ENCODE measurements at regions not wholly inside any gene's neighbourhood (a gene's known extent, or its start where the extent isn't known, plus 50 kb on each side); places are given as distances from the start of the nearest gene placed in this dataset.

GRCh38 chr9:27638716-27639115, 65.4 kb upstream of the C9orf72 start:
- no peaks in the 10 kb centered on the region for H3K36me3 ChIP-seq (ENCODE audit: control insufficient read depth in 1 of 2, insufficient read depth in 2 of 2, low read length in 2 of 2)
- no peaks in the 10 kb centered on the region for H3K9me3 ChIP-seq (ENCODE audit: control insufficient read depth in 1 of 2, insufficient read depth in 1 of 2, low read depth in 1 of 2, low read length in 2 of 2)
- intact Hi-C loops (cut with micrococcal nuclease): no loop called here
- TF ChIP-seq YY1 (IDR thresholded peaks at IDR 0.05; ENCODE audit: extremely low read depth, insufficient replicate concordance, low read depth, low read length) (no peak), EGR1 (IDR thresholded peaks at IDR 0.05; ENCODE audit: low read depth) (no peak), RAD21 (IDR thresholded peaks at IDR 0.05; ENCODE audit: low read depth) (no peak), TCF7L2 (IDR thresholded peaks at IDR 0.05; ENCODE audit: borderline replicate concordance, extremely low read depth, insufficient read depth, insufficient read length) (no peak), ZNF274 (IDR thresholded peaks at IDR 0.05; ENCODE audit: low read depth, low read length) (no peak)
- H3K4me3 ChIP-seq (replicated peaks in 1 of 2; ENCODE audit: low read depth in 1 of 2, low read length in 2 of 2): no peak overlapping the region
- no peaks in the 10 kb centered on the region for H4K20me1 ChIP-seq (ENCODE audit: insufficient read depth)
- H3K79me2 ChIP-seq (ENCODE audit: insufficient read depth, low read length): no peaks in the 10 kb centered on the region
- RAD21 ChIA-PET (ENCODE audit: low non-redundant PET in 1 of 2, low total read pairs in 2 of 2, uncharacterized antibody in 2 of 2, unreplicated experiment in 2 of 2): no interaction called here
- POLR2A ChIA-PET: no interaction called here
- no peaks in the 10 kb centered on the region for H3K9me2 ChIP-seq (ENCODE audit: insufficient read depth)
- CTCF ChIA-PET: no interaction called here
- ATAC-seq (no peak), DNase-seq (ENCODE audit: low read depth, low spot score) (no peak)
- no TSS peak for BruUV-seq (replicated peaks)
- peaks cover 3% of the 10 kb centered on the region; the same call in 1 of the 2 replicates for H3K27me3 ChIP-seq (ENCODE audit: insufficient read depth, low read length)
- H3K4me2 ChIP-seq (ENCODE audit: low read length): no peak overlapping the region
- H3K4me1 ChIP-seq (ENCODE audit: control insufficient read depth in 1 of 2, insufficient read depth in 2 of 2, low read length in 2 of 2): no peaks in the 10 kb centered on the region
- no peak overlapping the region for H2AFZ ChIP-seq (ENCODE audit: low read depth, low read length, poor library complexity, severe bottlenecking)
- no peak overlapping the region for H3K27ac ChIP-seq (ENCODE audit: low read depth, low read length)
- H3K9ac ChIP-seq (ENCODE audit: low read length): no peak overlapping the region

GRCh38 chr9:27645161-27645840, 72.0 kb upstream of the C9orf72 start:
- DNase-seq (ENCODE audit: low read depth, low spot score): no peak
- ChIA-PET RAD21 (ENCODE audit: low non-redundant PET in 1 of 2, low total read pairs in 2 of 2, uncharacterized antibody in 2 of 2, unreplicated experiment in 2 of 2) (no interaction called here), CTCF (no interaction called here), POLR2A (no interaction called here)
- H3K36me3 ChIP-seq (ENCODE audit: control insufficient read depth in 1 of 2, insufficient read depth in 2 of 2, low read length in 2 of 2): no peaks in the 10 kb centered on the region
- no peaks in the 10 kb centered on the region for H4K20me1 ChIP-seq (ENCODE audit: insufficient read depth)
- no peaks in the 10 kb centered on the region for H3K9me2 ChIP-seq (ENCODE audit: insufficient read depth)
- no peaks in the 10 kb centered on the region for H3K27me3 ChIP-seq (ENCODE audit: insufficient read depth, low read length)
- H3K4me1 ChIP-seq (ENCODE audit: control insufficient read depth in 1 of 2, insufficient read depth in 2 of 2, low read length in 2 of 2): no peaks in the 10 kb centered on the region
- no peak for ATAC-seq
- no peak overlapping the region for H3K4me3 ChIP-seq (replicated peaks in 1 of 2; ENCODE audit: low read depth in 1 of 2, low read length in 2 of 2)
- H2AFZ ChIP-seq (ENCODE audit: low read depth, low read length, poor library complexity, severe bottlenecking): no peak overlapping the region
- no peaks in the 10 kb centered on the region for H3K79me2 ChIP-seq (ENCODE audit: insufficient read depth, low read length)
- H3K4me2 ChIP-seq (ENCODE audit: low read length): no peak overlapping the region
- BruUV-seq (replicated peaks): no TSS peak
- no peak overlapping the region for H3K9ac ChIP-seq (ENCODE audit: low read length)
- TF ChIP-seq FOSL1 (IDR thresholded peaks at IDR 0.05; ENCODE audit: low read depth): no peak
- TF ChIP-seq TCF7L2 (IDR thresholded peaks at IDR 0.05; ENCODE audit: borderline replicate concordance, extremely low read depth, insufficient read depth, insufficient read length): no peak
- TF ChIP-seq YY1 (IDR thresholded peaks at IDR 0.05; ENCODE audit: extremely low read depth, insufficient replicate concordance, low read depth, low read length): no peak
- no peak for TF ChIP-seq ATF3 (IDR thresholded peaks at IDR 0.05)
- no peak for TF ChIP-seq SP1 (IDR thresholded peaks at IDR 0.05; ENCODE audit: low read depth)
- TF ChIP-seq ZFX (IDR thresholded peaks at IDR 0.05): no peak
- no peak for TF ChIP-seq EZH2 (IDR thresholded peaks at IDR 0.05)
- TF ChIP-seq ELF1 (IDR thresholded peaks at IDR 0.05; ENCODE audit: borderline replicate concordance, low read depth): no peak
- no peak for TF ChIP-seq CEBPB (IDR thresholded peaks at IDR 0.05; ENCODE audit: low read depth)
- no peak for TF ChIP-seq CTCF (IDR thresholded peaks at IDR 0.05 in 2 of 3, conservative IDR thresholded peaks at IDR 0.05 in 1 of 3; ENCODE audit: borderline replicate concordance in 1 of 3, insufficient read depth in 1 of 3, low read depth in 2 of 3, low read length in 2 of 3)
- TF ChIP-seq MAX (IDR thresholded peaks at IDR 0.05): no peak
- no peak for TF ChIP-seq EGR1 (IDR thresholded peaks at IDR 0.05; ENCODE audit: low read depth)
- no peak for TF ChIP-seq JUND (IDR thresholded peaks at IDR 0.05)
- no peak for TF ChIP-seq EZH2phosphoT487 (IDR thresholded peaks at IDR 0.05; ENCODE audit: borderline replicate concordance)
- no peak for TF ChIP-seq SIN3A (IDR thresholded peaks at IDR 0.05; ENCODE audit: low read depth)
- no peak for TF ChIP-seq CBX3 (IDR thresholded peaks at IDR 0.05; ENCODE audit: low read depth)
- no peak for TF ChIP-seq RAD21 (IDR thresholded peaks at IDR 0.05; ENCODE audit: low read depth)
- intact Hi-C loops (cut with micrococcal nuclease): no loop called here
- H3K9me3 ChIP-seq (ENCODE audit: control insufficient read depth in 1 of 2, insufficient read depth in 1 of 2, low read depth in 1 of 2, low read length in 2 of 2): no peaks in the 10 kb centered on the region
- no peak overlapping the region for H3K27ac ChIP-seq (ENCODE audit: low read depth, low read length)
